ENCODE measurements at regions not wholly inside any gene's neighbourhood (a gene's known extent, or its start where the extent isn't known, plus 50 kb on each side); places are given as distances from the start of the nearest gene placed in this dataset.

GRCh38 chr1:29415861-29416260 is 179.5 kb downstream of the PTPRU start:
- H3K4me3 ChIP-seq (ENCODE audit: low read depth, low read length) = no peak overlapping the region
- no peak for TF ChIP-seq CTCF (IDR thresholded peaks at IDR 0.05; ENCODE audit: borderline replicate concordance, insufficient read depth, low read depth, low read length)

GRCh38 chr1:29415156-29415830 is 179.0 kb downstream of the PTPRU start:
- H3K4me3 ChIP-seq (ENCODE audit: low read depth, low read length) = no peak overlapping the region
- TF ChIP-seq CTCF (IDR thresholded peaks at IDR 0.05; ENCODE audit: borderline replicate concordance, insufficient read depth, low read depth, low read length) = peak; percentile 12; the same call in 1 of the 2 replicates

GRCh38 chr1:29414086-29414485 is 177.8 kb downstream of the PTPRU start:
- H3K4me3 ChIP-seq (ENCODE audit: low read depth, low read length) = no peak overlapping the region
- no peak for TF ChIP-seq CTCF (IDR thresholded peaks at IDR 0.05; ENCODE audit: borderline replicate concordance, insufficient read depth, low read depth, low read length)

GRCh38 chr1:29413661-29414060 is 177.3 kb downstream of the PTPRU start:
- no peak for TF ChIP-seq CTCF (IDR thresholded peaks at IDR 0.05; ENCODE audit: borderline replicate concordance, insufficient read depth, low read depth, low read length)

GRCh38 chr1:29412591-29412990 is 176.3 kb downstream of the PTPRU start:
- TF ChIP-seq CTCF (IDR thresholded peaks at IDR 0.05; ENCODE audit: borderline replicate concordance, insufficient read depth, low read depth, low read length) = no peak
- H3K4me3 ChIP-seq (ENCODE audit: low read depth, low read length) = no peak overlapping the region

More at GRCh38 chr1:29413661-29414060, 177.3 kb downstream of the PTPRU start:
- no peak overlapping the region for H3K4me3 ChIP-seq (ENCODE audit: low read depth, low read length)

- no peak for TF ChIP-seq CTCF (IDR thresholded peaks at IDR 0.05; ENCODE audit: borderline replicate concordance, insufficient read depth, low read depth, low read length)
- H3K4me3 ChIP-seq (ENCODE audit: low read depth, low read length) = no peak overlapping the region
These were observed 174.2 kb downstream of the PTPRU start for GRCh38 chr1:29410476-29410875.

- no peak overlapping the region for H3K4me3 ChIP-seq (ENCODE audit: low read depth, low read length)
- TF ChIP-seq CTCF (IDR thresholded peaks at IDR 0.05; ENCODE audit: borderline replicate concordance, insufficient read depth, low read depth, low read length) = no peak
These were observed 173.3 kb downstream of the PTPRU start for GRCh38 chr1:29409616-29410015.

All from GM12875 (cell line).